SK-N-MC (cell line): ENCODE measurements at regions not wholly inside any gene's neighbourhood (a gene's known extent, or its start where the extent isn't known, plus 50 kb on each side); places are given as distances from the start of the nearest gene placed in this dataset.

Experiments used
- EZH2 ChIP-seq: fragments of 200-600 bp; sonication (generic); IDR thresholded peaks from one replicate; pipeline ENCODE4 v1.6.1; 2017; ENCODE audit warnings: antibody characterized with exemption
- POLR2AphosphoS5 ChIP-seq: IDR thresholded peaks from 2 replicates; pipeline ENCODE4 v1.6.1; 2012; ENCODE audit warnings: mild to moderate bottlenecking, low read depth, low read length, borderline replicate concordance

DNA sequence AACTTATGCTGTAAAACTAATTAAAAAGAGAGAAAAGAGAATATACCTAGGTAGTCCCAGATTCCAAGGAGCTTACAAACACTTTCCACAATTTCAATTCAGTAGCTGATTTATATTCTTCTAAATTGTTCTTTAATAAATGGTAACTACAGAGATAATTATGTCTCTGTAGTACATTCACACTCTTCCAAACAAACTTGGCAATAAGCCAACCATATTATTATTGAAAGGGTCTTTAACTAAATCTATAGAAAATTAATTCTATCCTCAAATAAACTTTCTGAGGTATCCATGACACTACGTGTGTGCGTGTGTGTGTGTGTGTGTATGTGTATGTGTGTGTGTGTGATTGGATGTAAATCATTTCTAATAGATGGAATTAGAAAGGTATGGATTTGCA lies 217.4 kb upstream of the EYS start:
- TF ChIP-seq EZH2 = no peak
- TF ChIP-seq POLR2AphosphoS5 = no peak
